ENCODE measurements at regions not wholly inside any gene's neighbourhood (a gene's known extent, or its start where the extent isn't known, plus 50 kb on each side); places are given as distances from the start of the nearest gene placed in this dataset.

GRCh38 chr7:87007038-87007437 lies 52.4 kb downstream of the ELAPOR2 start:
- Histone ChIP-seq H3K4me3 (ENCODE audit: low read length) (no peak overlapping the region), H3K9ac (ENCODE audit: low read length) (no peak overlapping the region), H3K27ac (ENCODE audit: low read length) (no peak overlapping the region), H4K20me1 (ENCODE audit: insufficient read depth, low read depth, low read length) (peaks cover 62% of the 10 kb centered on the region), H3K36me3 (ENCODE audit: insufficient read depth, low read length) (no peaks in the 10 kb centered on the region), H2AFZ (ENCODE audit: low read length) (no peak overlapping the region), H3K9me2 (replicated peaks; ENCODE audit: insufficient read depth, low read length) (no peaks in the 10 kb centered on the region), H3K4me1 (ENCODE audit: low read length) (peaks cover 2% of the 10 kb centered on the region), H3K79me2 (ENCODE audit: low read length) (0 out of 2 replicates have a peak, but pooled peaks cover 3% of the 10 kb centered on the region), H3K4me2 (ENCODE audit: low read depth, low read length, poor library complexity, severe bottlenecking) (no peak overlapping the region), H3K27me3 (ENCODE audit: low read length) (no peaks in the 10 kb centered on the region), H3K9me3 (ENCODE audit: low read length) (no peaks in the 10 kb centered on the region)
- no peak for DNase-seq

DNA sequence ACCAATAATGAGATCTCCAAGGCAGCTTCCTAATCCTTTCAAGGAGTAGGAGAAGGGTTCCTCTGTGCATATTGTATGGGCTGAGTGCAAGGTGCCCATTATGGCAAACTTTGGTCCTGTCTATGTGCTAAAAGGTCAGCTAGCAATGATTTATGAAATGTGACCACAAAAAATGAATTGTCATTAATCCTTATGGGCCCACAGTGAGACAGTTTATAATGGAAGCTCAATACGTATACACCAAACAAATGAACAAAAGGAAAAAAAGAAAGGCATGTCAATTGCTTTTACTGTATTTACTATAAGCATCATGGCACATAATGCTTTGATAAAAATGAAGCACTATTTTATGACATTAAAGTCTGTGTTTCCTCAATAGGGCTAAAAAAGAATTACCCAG lies 54.5 kb downstream of the ELAPOR2 start:
- no peaks in the 10 kb centered on the region for H3K36me3 ChIP-seq (ENCODE audit: insufficient read depth, low read length)
- no peaks in the 10 kb centered on the region for H3K9me3 ChIP-seq (ENCODE audit: low read length)
- H3K4me3 ChIP-seq (ENCODE audit: low read length) = no peak overlapping the region
- no peak overlapping the region for H3K27ac ChIP-seq (ENCODE audit: low read length)
- peaks cover 12% of the 10 kb centered on the region for H3K4me1 ChIP-seq (ENCODE audit: low read length)
- H3K9me2 ChIP-seq (replicated peaks; ENCODE audit: insufficient read depth, low read length) = no peaks in the 10 kb centered on the region
- no peak for DNase-seq
- H4K20me1 ChIP-seq (ENCODE audit: insufficient read depth, low read depth, low read length) = peaks cover 73% of the 10 kb centered on the region
- no peak overlapping the region for H3K9ac ChIP-seq (ENCODE audit: low read length)
- H3K4me2 ChIP-seq (ENCODE audit: low read depth, low read length, poor library complexity, severe bottlenecking) = no peak overlapping the region
- 0 out of 2 replicates have a peak, but pooled peaks cover 3% of the 10 kb centered on the region for H3K79me2 ChIP-seq (ENCODE audit: low read length)
- no peak overlapping the region for H2AFZ ChIP-seq (ENCODE audit: low read length)
- no peaks in the 10 kb centered on the region for H3K27me3 ChIP-seq (ENCODE audit: low read length)

DNA sequence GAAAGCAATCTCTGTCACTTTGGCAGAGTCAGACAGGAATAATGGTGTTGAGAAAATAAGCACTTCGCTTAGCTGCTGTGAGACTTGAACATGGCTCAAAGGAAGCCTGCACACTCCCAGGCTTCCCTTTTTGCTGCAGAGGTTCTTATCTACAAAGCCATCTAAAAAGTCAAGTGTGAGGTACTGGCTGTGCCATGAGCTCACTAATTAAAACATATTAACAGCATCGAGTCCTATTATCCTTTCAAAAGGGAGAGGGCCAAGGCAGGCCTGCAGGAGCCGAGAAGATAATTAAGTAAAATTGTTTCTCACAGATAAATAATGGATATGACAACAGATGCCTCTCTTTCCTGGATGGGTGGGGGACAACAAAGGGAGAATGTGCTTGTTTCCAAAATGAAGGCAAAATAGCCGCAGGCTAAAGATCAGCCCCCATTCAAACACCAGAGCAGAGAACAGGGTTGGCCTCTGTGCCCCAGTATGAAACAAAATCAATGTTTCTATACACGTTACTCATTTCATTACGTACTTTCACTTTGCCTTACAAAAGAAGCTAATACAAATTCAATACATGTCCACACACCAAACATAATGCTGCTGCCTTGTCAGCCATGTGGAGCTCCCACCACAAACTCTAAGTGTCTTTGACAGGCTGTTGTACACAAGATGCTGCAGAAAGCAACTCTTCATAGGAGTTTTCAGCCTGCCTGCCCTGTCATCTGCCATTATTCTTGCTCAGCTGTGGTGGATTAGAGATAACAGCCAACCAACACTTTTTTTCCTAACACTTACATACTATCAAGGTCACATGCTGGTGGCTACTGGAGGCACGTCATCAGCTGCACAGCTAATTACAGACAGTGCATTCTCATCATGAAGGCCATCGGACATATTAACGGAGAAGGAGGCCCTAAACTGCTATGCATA lies 55.3 kb downstream of the ELAPOR2 start:
- H2AFZ ChIP-seq (ENCODE audit: low read length) = no peak overlapping the region
- H3K9me3 ChIP-seq (ENCODE audit: low read length) = no peaks in the 10 kb centered on the region
- 0 out of 2 replicates have a peak, but pooled peaks cover 3% of the 10 kb centered on the region for H3K79me2 ChIP-seq (ENCODE audit: low read length)
- H3K4me1 ChIP-seq (ENCODE audit: low read length) = peaks cover 12% of the 10 kb centered on the region
- no peaks in the 10 kb centered on the region for H3K27me3 ChIP-seq (ENCODE audit: low read length)
- H3K27ac ChIP-seq (ENCODE audit: low read length) = no peak overlapping the region
- H3K9me2 ChIP-seq (replicated peaks; ENCODE audit: insufficient read depth, low read length) = no peaks in the 10 kb centered on the region
- H3K9ac ChIP-seq (ENCODE audit: low read length) = no peak overlapping the region
- H4K20me1 ChIP-seq (ENCODE audit: insufficient read depth, low read depth, low read length) = peaks cover 76% of the 10 kb centered on the region
- no peaks in the 10 kb centered on the region for H3K36me3 ChIP-seq (ENCODE audit: insufficient read depth, low read length)
- no peak overlapping the region for H3K4me2 ChIP-seq (ENCODE audit: low read depth, low read length, poor library complexity, severe bottlenecking)
- H3K4me3 ChIP-seq (ENCODE audit: low read length) = no peak overlapping the region
- no peak for DNase-seq

DNA sequence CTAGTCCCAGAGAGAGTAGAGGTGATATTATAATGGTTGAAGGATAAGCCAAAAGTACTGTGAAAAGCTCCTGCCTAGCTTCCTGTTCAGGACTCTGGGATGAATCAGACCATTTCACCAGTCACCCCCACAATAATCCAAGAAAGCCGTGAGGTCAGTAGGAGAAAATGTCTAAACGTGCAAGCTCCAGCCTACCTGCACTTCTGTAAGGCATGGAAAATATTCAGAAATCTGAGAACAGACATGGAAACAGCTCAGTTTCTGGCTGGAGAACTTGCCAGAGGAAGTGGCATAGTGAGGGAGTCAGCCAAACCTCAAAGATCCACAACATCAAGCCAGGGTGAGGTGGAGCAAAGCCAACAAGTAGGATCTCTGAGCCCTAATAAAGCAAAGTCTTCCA lies 58.2 kb downstream of the ELAPOR2 start:
- Histone ChIP-seq H3K4me2 (ENCODE audit: low read depth, low read length, poor library complexity, severe bottlenecking) (no peak overlapping the region), H3K9me2 (replicated peaks; ENCODE audit: insufficient read depth, low read length) (no peaks in the 10 kb centered on the region), H3K36me3 (ENCODE audit: insufficient read depth, low read length) (no peaks in the 10 kb centered on the region), H3K27me3 (ENCODE audit: low read length) (no peaks in the 10 kb centered on the region), H3K9me3 (ENCODE audit: low read length) (no peaks in the 10 kb centered on the region), H4K20me1 (ENCODE audit: insufficient read depth, low read depth, low read length) (peaks cover 78% of the 10 kb centered on the region), H3K79me2 (ENCODE audit: low read length) (0 out of 2 replicates have a peak, but pooled peaks cover 3% of the 10 kb centered on the region), H2AFZ (ENCODE audit: low read length) (no peak overlapping the region), H3K4me1 (ENCODE audit: low read length) (peaks cover 12% of the 10 kb centered on the region), H3K27ac (ENCODE audit: low read length) (no peak overlapping the region), H3K9ac (ENCODE audit: low read length) (no peak overlapping the region), H3K4me3 (ENCODE audit: low read length) (no peak overlapping the region)
- DNase-seq = no peak

- no peak overlapping the region for H3K9ac ChIP-seq (ENCODE audit: low read length)
- DNase-seq = no peak
- 0 out of 2 replicates have a peak, but pooled peaks cover 2% of the 10 kb centered on the region for H3K79me2 ChIP-seq (ENCODE audit: low read length)
- peaks cover 12% of the 10 kb centered on the region for H3K4me1 ChIP-seq (ENCODE audit: low read length)
- H3K9me2 ChIP-seq (replicated peaks; ENCODE audit: insufficient read depth, low read length) = no peaks in the 10 kb centered on the region
- H3K4me2 ChIP-seq (ENCODE audit: low read depth, low read length, poor library complexity, severe bottlenecking) = no peak overlapping the region
- peaks cover 81% of the 10 kb centered on the region for H4K20me1 ChIP-seq (ENCODE audit: insufficient read depth, low read depth, low read length)
- H3K27me3 ChIP-seq (ENCODE audit: low read length) = no peaks in the 10 kb centered on the region
- H3K9me3 ChIP-seq (ENCODE audit: low read length) = no peaks in the 10 kb centered on the region
- no peaks in the 10 kb centered on the region for H3K36me3 ChIP-seq (ENCODE audit: insufficient read depth, low read length)
- H3K27ac ChIP-seq (ENCODE audit: low read length) = no peak overlapping the region
- no peak overlapping the region for H2AFZ ChIP-seq (ENCODE audit: low read length)
- H3K4me3 ChIP-seq (ENCODE audit: low read length) = no peak overlapping the region
These were observed 59.1 kb downstream of the ELAPOR2 start for GRCh38 chr7:87000344-87000743.

DNA sequence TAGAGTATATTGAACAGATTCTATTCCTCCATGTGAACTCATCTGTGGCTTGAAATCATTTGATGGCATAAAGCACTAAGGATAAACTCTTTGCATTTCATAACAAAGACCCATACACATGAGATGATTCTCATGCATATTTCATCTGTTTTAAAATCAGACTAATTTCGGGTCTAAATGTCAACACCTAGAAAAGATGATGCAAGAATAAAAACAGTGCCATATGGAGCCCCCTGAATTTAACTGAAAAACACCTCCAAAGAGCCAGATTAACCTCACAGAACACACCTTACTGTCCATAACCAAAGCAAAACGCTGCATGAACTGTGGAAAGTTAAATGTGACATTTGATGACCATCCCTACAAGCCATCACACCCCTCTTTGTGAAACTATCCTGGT lies 59.7 kb downstream of the ELAPOR2 start:
- no peaks in the 10 kb centered on the region for H3K36me3 ChIP-seq (ENCODE audit: insufficient read depth, low read length)
- no peaks in the 10 kb centered on the region for H3K27me3 ChIP-seq (ENCODE audit: low read length)
- H4K20me1 ChIP-seq (ENCODE audit: insufficient read depth, low read depth, low read length) = peaks cover 87% of the 10 kb centered on the region
- no peak overlapping the region for H2AFZ ChIP-seq (ENCODE audit: low read length)
- no peak overlapping the region for H3K9ac ChIP-seq (ENCODE audit: low read length)
- no peaks in the 10 kb centered on the region for H3K9me3 ChIP-seq (ENCODE audit: low read length)
- no peak for DNase-seq
- no peaks in the 10 kb centered on the region for H3K9me2 ChIP-seq (replicated peaks; ENCODE audit: insufficient read depth, low read length)
- H3K4me2 ChIP-seq (ENCODE audit: low read depth, low read length, poor library complexity, severe bottlenecking) = no peak overlapping the region
- no peaks in the 10 kb centered on the region for H3K79me2 ChIP-seq (ENCODE audit: low read length)
- H3K4me3 ChIP-seq (ENCODE audit: low read length) = no peak overlapping the region
- H3K4me1 ChIP-seq (ENCODE audit: low read length) = peaks cover 12% of the 10 kb centered on the region
- H3K27ac ChIP-seq (ENCODE audit: low read length) = no peak overlapping the region

DNA sequence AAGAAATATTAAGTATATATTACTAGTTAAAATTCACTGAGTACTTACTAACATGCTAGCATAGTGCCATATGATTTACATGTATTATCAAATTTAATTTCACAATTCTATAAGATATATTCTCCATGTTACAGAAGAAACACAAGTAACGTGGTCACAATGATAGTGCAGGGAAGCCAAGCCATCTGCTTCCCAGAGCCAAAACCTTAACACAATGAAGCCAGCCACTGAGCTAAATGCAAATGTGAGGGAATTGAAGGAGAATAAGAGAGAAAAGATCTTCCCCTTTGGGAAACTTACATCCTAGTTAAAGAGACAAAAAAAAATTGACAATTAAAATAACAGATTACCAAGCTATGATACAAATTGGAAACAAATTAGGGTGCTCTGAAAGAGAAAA lies 63.6 kb downstream of the ELAPOR2 start:
- Histone ChIP-seq H4K20me1 (ENCODE audit: insufficient read depth, low read depth, low read length) (peaks cover 71% of the 10 kb centered on the region), H3K27ac (ENCODE audit: low read length) (no peak overlapping the region), H3K27me3 (ENCODE audit: low read length) (no peaks in the 10 kb centered on the region), H3K9ac (ENCODE audit: low read length) (no peak overlapping the region), H3K9me3 (ENCODE audit: low read length) (no peaks in the 10 kb centered on the region), H3K79me2 (ENCODE audit: low read length) (0 out of 2 replicates have a peak, but pooled peaks cover 3% of the 10 kb centered on the region), H3K4me1 (ENCODE audit: low read length) (no peaks in the 10 kb centered on the region), H3K4me2 (ENCODE audit: low read depth, low read length, poor library complexity, severe bottlenecking) (no peak overlapping the region), H3K4me3 (ENCODE audit: low read length) (no peak overlapping the region), H3K9me2 (replicated peaks; ENCODE audit: insufficient read depth, low read length) (no peaks in the 10 kb centered on the region), H3K36me3 (ENCODE audit: insufficient read depth, low read length) (no peaks in the 10 kb centered on the region), H2AFZ (ENCODE audit: low read length) (no peak overlapping the region)
- DNase-seq = no peak

GRCh38 chr7:86995052-86995725 lies 64.3 kb downstream of the ELAPOR2 start:
- H3K4me2 ChIP-seq (ENCODE audit: low read depth, low read length, poor library complexity, severe bottlenecking) = no peak overlapping the region
- no peaks in the 10 kb centered on the region for H3K9me3 ChIP-seq (ENCODE audit: low read length)
- no peak overlapping the region for H2AFZ ChIP-seq (ENCODE audit: low read length)
- DNase-seq = no peak
- H3K9ac ChIP-seq (ENCODE audit: low read length) = no peak overlapping the region
- H3K9me2 ChIP-seq (replicated peaks; ENCODE audit: insufficient read depth, low read length) = no peaks in the 10 kb centered on the region
- no peak overlapping the region for H3K27ac ChIP-seq (ENCODE audit: low read length)
- H3K4me1 ChIP-seq (ENCODE audit: low read length) = no peaks in the 10 kb centered on the region
- H3K27me3 ChIP-seq (ENCODE audit: low read length) = no peaks in the 10 kb centered on the region
- H3K79me2 ChIP-seq (ENCODE audit: low read length) = 0 out of 2 replicates have a peak, but pooled peaks cover 3% of the 10 kb centered on the region
- H4K20me1 ChIP-seq (ENCODE audit: insufficient read depth, low read depth, low read length) = peaks cover 65% of the 10 kb centered on the region
- no peaks in the 10 kb centered on the region for H3K36me3 ChIP-seq (ENCODE audit: insufficient read depth, low read length)
- no peak overlapping the region for H3K4me3 ChIP-seq (ENCODE audit: low read length)
